HCEC 1CT (cell line): ENCODE measurements at regions not wholly inside any gene's neighbourhood (a gene's known extent, or its start where the extent isn't known, plus 50 kb on each side); places are given as distances from the start of the nearest gene placed in this dataset.
"Not testable (repeated sequence)": the region's sequence is repeated elsewhere in the genome, so short reads cannot be mapped to it uniquely, and the experiment has no call there.

Experiments used
- DNase-seq: peaks from one replicate; pipeline ENCODE4 v3.0.0-alpha.2; 2017

- no peak for DNase-seq
Observed at GRCh38 chr1:213744780-213745179, 243.0 kb upstream of the PROX1 start.

GRCh38 chr1:213745451-213745850 is 242.3 kb upstream of the PROX1 start:
- DNase-seq: no peak

GRCh38 chr1:213749558-213749957 is 238.2 kb upstream of the PROX1 start:
- no peak for DNase-seq

- DNase-seq: no peak
Observed at GRCh38 chr1:213750231-213751063, 237.3 kb upstream of the PROX1 start.

GRCh38 chr1:213751064-213751397 is 236.7 kb upstream of the PROX1 start:
- DNase-seq: no peak

DNA sequence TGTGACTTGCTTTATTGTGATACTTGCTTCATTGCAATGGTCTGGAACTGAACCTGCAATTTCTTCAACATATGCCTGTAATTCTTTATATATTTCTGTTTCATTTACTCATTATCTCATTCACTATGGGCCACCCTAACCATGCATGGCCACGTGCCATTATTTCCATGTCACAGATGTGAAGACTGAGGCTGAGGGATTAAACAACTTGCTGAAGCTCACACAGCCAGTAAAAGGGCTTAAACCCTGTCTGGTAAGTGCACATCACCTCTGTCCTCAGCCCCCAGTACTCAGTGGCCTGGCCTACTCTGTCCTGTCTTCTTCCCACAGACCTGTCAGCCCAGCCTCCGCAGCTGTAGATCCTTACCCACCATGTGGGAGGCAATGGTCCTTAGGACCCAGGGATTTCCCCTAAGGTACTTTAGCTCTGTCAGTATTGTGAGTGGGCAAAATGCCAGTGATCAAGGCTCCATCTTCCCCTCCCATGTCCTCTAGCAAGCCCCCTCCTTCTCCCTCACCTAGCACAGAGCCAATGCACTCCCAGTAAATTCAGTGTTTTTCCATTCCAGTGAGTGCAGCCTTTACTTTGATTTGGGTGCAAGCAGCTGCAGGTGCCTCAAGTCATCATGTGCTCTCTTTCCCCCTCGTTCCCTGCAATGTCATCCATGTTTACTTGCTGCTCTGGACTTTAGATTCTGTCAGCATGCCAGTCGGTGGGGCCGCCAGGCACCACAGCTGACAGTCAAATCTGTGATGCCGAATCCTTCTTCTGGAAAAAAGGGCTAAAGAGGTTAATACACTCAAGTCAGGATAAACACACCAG is 228.2 kb upstream of the PROX1 start:
- DNase-seq: no peak

GRCh38 chr1:213761845-213762407 is 225.8 kb upstream of the PROX1 start:
- DNase-seq: no peak

GRCh38 chr1:213767683-213768082 is 220.1 kb upstream of the PROX1 start:
- no peak for DNase-seq

- DNase-seq: no peak
Observed at GRCh38 chr1:213772128-213773063, 215.4 kb upstream of the PROX1 start.

DNA sequence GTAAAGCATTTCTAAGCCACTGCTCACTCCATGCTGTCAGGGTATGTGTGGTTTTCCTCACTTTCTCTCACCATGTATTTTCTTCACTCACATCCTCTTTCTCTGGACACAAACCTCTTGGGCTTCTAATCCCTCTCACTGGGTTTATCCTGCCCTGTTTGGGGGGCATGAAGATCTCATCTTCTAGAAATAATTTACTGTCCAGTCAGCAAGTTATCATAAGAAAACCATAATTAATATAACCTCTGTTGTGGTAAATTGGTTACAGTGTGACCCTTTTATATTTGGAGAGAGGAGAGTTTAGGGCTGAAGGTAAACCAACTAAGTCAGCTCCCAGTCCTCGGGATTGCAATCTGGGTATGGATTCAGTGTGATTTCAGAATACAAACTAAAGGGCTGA is 213.8 kb upstream of the PROX1 start:
- no peak for DNase-seq

DNA sequence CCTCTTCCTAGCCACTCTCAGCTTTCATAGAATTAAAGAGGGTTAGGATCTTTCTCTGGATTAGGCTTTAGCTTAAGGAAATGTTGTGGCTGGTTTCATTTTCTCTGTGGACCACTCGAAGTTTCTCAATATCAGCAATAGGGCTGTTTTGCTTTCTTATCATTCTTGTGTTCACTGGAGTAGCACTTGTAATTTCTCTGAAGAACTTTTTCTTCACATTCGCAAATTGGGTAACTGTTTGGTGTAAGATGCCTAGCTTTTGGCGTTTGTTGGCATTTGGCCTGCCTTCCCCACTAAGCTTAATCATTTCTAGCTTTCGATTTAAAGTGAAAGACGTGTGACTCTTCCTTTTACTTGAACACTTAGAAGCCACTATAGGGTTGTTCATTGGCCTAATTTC is 210.8 kb upstream of the PROX1 start:
- no peak for DNase-seq

GRCh38 chr1:213779228-213779627 is 208.5 kb upstream of the PROX1 start:
- DNase-seq: no peak

DNA sequence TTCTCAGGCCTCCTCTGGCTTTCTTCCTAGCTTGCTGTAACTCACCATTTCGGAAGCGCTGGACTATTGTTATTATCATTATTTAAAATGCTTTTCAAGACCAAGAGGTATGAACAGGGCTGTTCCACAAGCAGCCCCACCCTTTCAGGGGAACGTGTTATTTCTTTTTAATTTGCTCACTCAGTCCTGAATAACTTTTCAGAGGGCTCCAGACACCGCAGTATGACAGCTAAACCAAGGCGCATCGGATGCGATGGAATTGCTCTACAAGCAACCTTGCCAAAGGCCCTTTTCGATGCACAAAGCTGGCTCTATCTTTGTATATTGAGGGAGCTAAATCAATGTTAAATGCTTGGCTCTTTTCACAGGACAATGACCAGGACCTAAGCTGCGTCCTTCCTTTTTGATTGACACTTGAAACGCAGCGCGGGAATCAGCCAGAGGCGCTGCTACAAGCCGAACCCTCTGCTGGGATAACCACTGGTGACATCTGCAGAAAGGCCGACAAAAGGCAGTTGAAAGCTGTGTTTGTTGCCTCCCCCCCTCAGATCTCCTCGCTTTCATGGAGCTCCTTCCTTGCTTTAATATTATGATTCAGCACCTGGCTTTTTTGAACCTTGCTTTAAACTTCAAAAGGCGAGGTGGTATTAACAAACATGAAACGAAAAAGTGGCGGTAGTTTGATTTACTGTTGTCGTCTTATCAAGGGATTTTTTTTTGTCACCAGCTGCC is 204.7 kb upstream of the PROX1 start:
- no peak for DNase-seq

DNA sequence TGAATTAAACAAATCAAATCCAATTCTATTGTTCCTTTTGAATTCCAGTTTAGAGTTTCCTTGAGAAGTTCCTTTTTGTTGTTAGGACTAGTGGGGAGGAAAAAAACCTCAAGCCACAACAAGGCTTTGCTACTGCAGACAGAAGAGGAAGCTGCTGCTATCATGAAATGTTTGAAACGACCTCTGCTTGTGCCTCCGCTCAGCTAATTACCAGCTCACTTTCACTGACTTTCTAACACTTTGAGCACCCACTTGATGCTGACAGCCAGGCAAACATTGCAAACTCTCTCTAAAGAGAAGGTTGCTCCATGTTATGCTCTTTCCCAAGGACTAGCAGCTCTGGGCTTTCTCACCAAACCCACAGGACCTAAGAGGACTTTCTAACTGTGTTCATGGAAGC is 203.9 kb upstream of the PROX1 start:
- DNase-seq: no peak

DNA sequence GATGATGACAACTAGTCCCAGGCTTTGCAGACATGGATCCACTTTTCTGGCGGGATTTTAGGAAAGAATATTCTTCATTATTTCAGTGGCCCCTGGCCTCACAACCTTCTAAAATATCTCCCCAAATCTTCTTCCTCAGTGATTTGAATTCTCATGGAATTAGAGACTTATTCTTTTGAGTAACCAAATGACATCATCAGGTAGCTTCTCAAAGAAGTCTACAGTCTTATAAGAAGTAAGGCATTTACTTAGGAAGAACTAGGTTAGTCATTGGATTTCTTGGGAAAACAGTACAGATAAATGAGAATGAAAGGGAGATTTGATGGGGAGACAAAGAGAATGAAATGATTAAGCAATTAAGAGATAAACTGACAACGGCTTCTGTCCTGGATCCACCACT is 201.1 kb upstream of the PROX1 start:
- DNase-seq: no peak

- DNase-seq: no peak
Observed at GRCh38 chr1:213790565-213790964, 197.2 kb upstream of the PROX1 start.

DNA sequence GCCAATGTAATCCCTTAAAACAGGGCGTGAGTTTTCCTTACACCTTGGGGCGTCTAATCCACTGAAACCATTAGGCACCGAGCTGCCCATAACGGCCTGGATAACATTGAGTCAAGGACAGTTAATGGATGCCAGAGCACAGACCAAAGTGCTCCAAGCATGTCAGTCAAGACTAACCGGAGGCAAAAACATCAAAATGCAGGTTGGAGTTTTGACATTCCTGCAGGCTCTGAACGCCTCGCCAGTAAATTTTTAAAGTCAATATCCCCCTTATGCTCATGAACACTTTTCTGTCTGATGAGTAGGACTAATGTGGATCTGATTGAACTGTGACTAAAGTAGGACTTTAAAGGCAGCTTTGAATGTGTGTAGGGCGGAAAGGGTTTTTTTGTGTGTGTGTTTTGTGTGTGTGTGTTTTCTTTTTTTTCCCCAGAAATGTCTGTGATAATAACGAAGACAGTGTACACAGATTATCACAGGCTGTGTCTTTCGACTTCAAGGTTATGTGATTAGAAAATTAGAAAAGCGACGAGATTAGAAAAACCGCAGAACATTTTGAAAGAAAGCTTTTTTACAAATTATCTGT is 194.2 kb upstream of the PROX1 start:
- DNase-seq: no peak

GRCh38 chr1:213796525-213796924 is 191.2 kb upstream of the PROX1 start:
- no peak for DNase-seq

- DNase-seq: not testable (repeated sequence)
Observed at GRCh38 chr1:213808288-213808687, 179.5 kb upstream of the PROX1 start.

GRCh38 chr1:213817156-213817555 is 170.6 kb upstream of the PROX1 start:
- DNase-seq: no peak

- DNase-seq: no peak
Observed at GRCh38 chr1:213820362-213821149, 167.2 kb upstream of the PROX1 start.
